IPS-18a (cell line): ENCODE measurements at regions not wholly inside any gene's neighbourhood (a gene's known extent, or its start where the extent isn't known, plus 50 kb on each side); places are given as distances from the start of the nearest gene placed in this dataset.

Experiments used
- H3K27ac ChIP-seq: one replicate; pipeline ENCODE4 v1.5.1; 2013; ENCODE audit warnings: low read length
- H3K27me3 ChIP-seq: one replicate; pipeline ENCODE4 v1.6.1; 2013; ENCODE audit warnings: mild to moderate bottlenecking, low read length; ENCODE audit not compliant: control insufficient read depth, insufficient read depth
- H3K36me3 ChIP-seq: one replicate; pipeline ENCODE4 v1.6.1; 2013; ENCODE audit warnings: low read depth, low read length; ENCODE audit not compliant: control insufficient read depth
- H3K4me1 ChIP-seq: one replicate; pipeline ENCODE4 v1.6.1; 2013; ENCODE audit warnings: low read depth, low read length; ENCODE audit not compliant: control insufficient read depth
- H3K4me3 ChIP-seq: one replicate; pipeline ENCODE4 v1.5.1; 2013; ENCODE audit warnings: low read length
- H3K9ac ChIP-seq: one replicate; pipeline ENCODE4 v1.6.1; 2013; ENCODE audit warnings: mild to moderate bottlenecking, low read length, moderate library complexity
- H3K9me3 ChIP-seq: one replicate; pipeline ENCODE4 v1.6.1; 2013; ENCODE audit warnings: low read depth, low read length; ENCODE audit not compliant: control insufficient read depth

GRCh38 chr2:65856928-65857327 lies 424.5 kb upstream of the SPRED2 start:
- Histone ChIP-seq H3K36me3 (no peaks in the 10 kb centered on the region), H3K4me3 (no peak overlapping the region), H3K4me1 (no peaks in the 10 kb centered on the region), H3K27me3 (no peaks in the 10 kb centered on the region), H3K9ac (no peak overlapping the region), H3K9me3 (no peaks in the 10 kb centered on the region), H3K27ac (no peak overlapping the region)

- Histone ChIP-seq H3K36me3 (no peaks in the 10 kb centered on the region), H3K4me1 (no peaks in the 10 kb centered on the region), H3K4me3 (no peak overlapping the region), H3K27ac (no peak overlapping the region), H3K27me3 (no peaks in the 10 kb centered on the region), H3K9ac (no peak overlapping the region), H3K9me3 (no peaks in the 10 kb centered on the region)
Observed at GRCh38 chr2:65856423-65856822, 424.0 kb upstream of the SPRED2 start.

- Histone ChIP-seq H3K27ac (no peak overlapping the region), H3K36me3 (no peaks in the 10 kb centered on the region), H3K9ac (no peak overlapping the region), H3K4me1 (no peaks in the 10 kb centered on the region), H3K27me3 (no peaks in the 10 kb centered on the region), H3K9me3 (no peaks in the 10 kb centered on the region), H3K4me3 (no peak overlapping the region)
Observed at GRCh38 chr2:65850695-65851094, 418.3 kb upstream of the SPRED2 start.

- Histone ChIP-seq H3K36me3 (no peaks in the 10 kb centered on the region), H3K27ac (no peak overlapping the region), H3K27me3 (no peaks in the 10 kb centered on the region), H3K9me3 (no peaks in the 10 kb centered on the region), H3K4me3 (no peak overlapping the region), H3K9ac (no peak overlapping the region), H3K4me1 (no peaks in the 10 kb centered on the region)
Observed at GRCh38 chr2:65846989-65847678, 414.7 kb upstream of the SPRED2 start.

GRCh38 chr2:65845442-65846182 lies 413.2 kb upstream of the SPRED2 start:
- H3K27me3 ChIP-seq = no peaks in the 10 kb centered on the region
- H3K9ac ChIP-seq = no peak overlapping the region
- no peaks in the 10 kb centered on the region for H3K36me3 ChIP-seq
- no peak overlapping the region for H3K27ac ChIP-seq
- no peaks in the 10 kb centered on the region for H3K9me3 ChIP-seq
- H3K4me3 ChIP-seq = no peak overlapping the region
- H3K4me1 ChIP-seq = no peaks in the 10 kb centered on the region

GRCh38 chr2:65842104-65842503 lies 409.7 kb upstream of the SPRED2 start:
- Histone ChIP-seq H3K4me3 (no peak overlapping the region), H3K27me3 (no peaks in the 10 kb centered on the region), H3K27ac (no peak overlapping the region), H3K9ac (no peak overlapping the region), H3K4me1 (no peaks in the 10 kb centered on the region), H3K36me3 (no peaks in the 10 kb centered on the region), H3K9me3 (no peaks in the 10 kb centered on the region)

- Histone ChIP-seq H3K27me3 (no peaks in the 10 kb centered on the region), H3K9ac (no peak overlapping the region), H3K27ac (no peak overlapping the region), H3K4me3 (no peak overlapping the region), H3K36me3 (no peaks in the 10 kb centered on the region), H3K4me1 (peaks cover 7% of the 10 kb centered on the region), H3K9me3 (no peaks in the 10 kb centered on the region)
Observed at GRCh38 chr2:65835975-65836549, 403.7 kb upstream of the SPRED2 start.

- Histone ChIP-seq H3K9ac (no peak overlapping the region), H3K36me3 (no peaks in the 10 kb centered on the region), H3K27ac (no peak overlapping the region), H3K4me3 (no peak overlapping the region), H3K9me3 (no peaks in the 10 kb centered on the region), H3K4me1 (peaks cover 7% of the 10 kb centered on the region), H3K27me3 (no peaks in the 10 kb centered on the region)
Observed at GRCh38 chr2:65834771-65835475, 402.5 kb upstream of the SPRED2 start.

- H3K27ac ChIP-seq = no peak overlapping the region
- no peaks in the 10 kb centered on the region for H3K9me3 ChIP-seq
- H3K36me3 ChIP-seq = no peaks in the 10 kb centered on the region
- no peaks in the 10 kb centered on the region for H3K27me3 ChIP-seq
- peaks cover 7% of the 10 kb centered on the region for H3K4me1 ChIP-seq
- H3K4me3 ChIP-seq = no peak overlapping the region
- no peak overlapping the region for H3K9ac ChIP-seq
Observed at GRCh38 chr2:65834062-65834461, 401.7 kb upstream of the SPRED2 start.

- no peak overlapping the region for H3K27ac ChIP-seq
- H3K4me3 ChIP-seq = no peak overlapping the region
- no peaks in the 10 kb centered on the region for H3K27me3 ChIP-seq
- H3K4me1 ChIP-seq = peaks cover 7% of the 10 kb centered on the region
- no peaks in the 10 kb centered on the region for H3K36me3 ChIP-seq
- no peak overlapping the region for H3K9ac ChIP-seq
- no peaks in the 10 kb centered on the region for H3K9me3 ChIP-seq
Observed at GRCh38 chr2:65831509-65831908, 399.1 kb upstream of the SPRED2 start.

GRCh38 chr2:65826567-65826966 lies 394.2 kb upstream of the SPRED2 start:
- Histone ChIP-seq H3K27me3 (no peaks in the 10 kb centered on the region), H3K36me3 (no peaks in the 10 kb centered on the region), H3K4me3 (no peak overlapping the region), H3K9ac (no peak overlapping the region), H3K9me3 (no peaks in the 10 kb centered on the region), H3K27ac (no peak overlapping the region), H3K4me1 (peaks cover 5% of the 10 kb centered on the region)
